ENCODE measurements at regions not wholly inside any gene's neighbourhood (a gene's known extent, or its start where the extent isn't known, plus 50 kb on each side); places are given as distances from the start of the nearest gene placed in this dataset.

GRCh38 chr5:43996221-43996620, 393.0 kb downstream of the FGF10 start:
- Histone ChIP-seq H3K36me3 (ENCODE audit: control insufficient read depth in 2 of 2, insufficient read depth in 1 of 2, low read length in 2 of 2) (no peaks in the 10 kb centered on the region), H3K9me3 (ENCODE audit: control insufficient read depth, insufficient read depth, low read depth, low read length) (no peaks in the 10 kb centered on the region; the same call in 1 of the 2 replicates), H3K4me3 (ENCODE audit: low read depth, low read length) (no peak overlapping the region), H3K27ac (ENCODE audit: extremely low read depth, low read depth, low read length) (no peak overlapping the region), H3K4me1 (ENCODE audit: control insufficient read depth, insufficient read depth, low read length) (no peaks in the 10 kb centered on the region)
- TF ChIP-seq ZFP3 (tag by site-specific recombination; IDR thresholded peaks at IDR 0.05; ENCODE audit: low read depth) (no peak), ZNF600 (tag by site-specific recombination; IDR thresholded peaks at IDR 0.05) (no peak), ZNF366 (tag by site-specific recombination; conservative IDR thresholded peaks at IDR 0.05) (no peak), ZNF624 (tag by site-specific recombination; IDR thresholded peaks at IDR 0.05) (no peak), ZNF211 (tag by site-specific recombination; IDR thresholded peaks at IDR 0.05; ENCODE audit: low read depth) (no peak), ZNF558 (tag by site-specific recombination; IDR thresholded peaks at IDR 0.05) (no peak)
- ChIA-PET POLR2A (no interaction called here), CTCF (interaction anchor here (0.8 kb wide), 1 partner anchor 8 kb away, joined by 3 read pairs; no protein-coding TSS in a partner anchor)

- no peaks in the 10 kb centered on the region for H3K36me3 ChIP-seq (ENCODE audit: control insufficient read depth in 2 of 2, insufficient read depth in 1 of 2, low read length in 2 of 2)
- POLR2A ChIA-PET: no interaction called here
- no peaks in the 10 kb centered on the region; the same call in 1 of the 2 replicates for H3K9me3 ChIP-seq (ENCODE audit: control insufficient read depth, insufficient read depth, low read depth, low read length)
- CTCF ChIA-PET: no interaction called here
- no peak overlapping the region for H3K27ac ChIP-seq (ENCODE audit: extremely low read depth, low read depth, low read length)
- no peaks in the 10 kb centered on the region for H3K4me1 ChIP-seq (ENCODE audit: control insufficient read depth, insufficient read depth, low read length)
- no peak overlapping the region for H3K4me3 ChIP-seq (ENCODE audit: low read depth, low read length)
- TF ChIP-seq ZBTB44 (tag by site-specific recombination; IDR thresholded peaks at IDR 0.05) (no peak), GLIS1 (tag by site-specific recombination; IDR thresholded peaks at IDR 0.05) (no peak), ZNF561 (tag by site-specific recombination; IDR thresholded peaks at IDR 0.05; ENCODE audit: borderline replicate concordance) (no peak), TSHZ1 (tag by site-specific recombination; IDR thresholded peaks at IDR 0.05; ENCODE audit: borderline replicate concordance) (no peak), ZNF354C (tag by site-specific recombination; IDR thresholded peaks at IDR 0.05; ENCODE audit: borderline replicate concordance, low read depth) (no peak), ZNF248 (tag by site-specific recombination; IDR thresholded peaks at IDR 0.05) (no peak), ZNF302 (tag by site-specific recombination; IDR thresholded peaks at IDR 0.05; ENCODE audit: low read depth) (no peak), BCL6B (tag by site-specific recombination; IDR thresholded peaks at IDR 0.05) (no peak), ZNF239 (tag by site-specific recombination; IDR thresholded peaks at IDR 0.05) (no peak), ZFP69B (tag by site-specific recombination; IDR thresholded peaks at IDR 0.05) (no peak), ZSCAN16 (tag by site-specific recombination; IDR thresholded peaks at IDR 0.05) (no peak), PRDM4 (tag by site-specific recombination; IDR thresholded peaks at IDR 0.05) (no peak), ZNF202 (tag by site-specific recombination; IDR thresholded peaks at IDR 0.05; ENCODE audit: borderline replicate concordance) (no peak)
Observed at GRCh38 chr5:43994352-43994708, 391.4 kb downstream of the NNT start.

Data from HEK293 (cell line).